H54 (cell line): ENCODE measurements at regions not wholly inside any gene's neighbourhood (a gene's known extent, or its start where the extent isn't known, plus 50 kb on each side); places are given as distances from the start of the nearest gene placed in this dataset.

Experiments used
- DNase-seq: peaks from one replicate; pipeline ENCODE4 v3.0.0; 2011; ENCODE audit warnings: low spot score, mixed read lengths; ENCODE audit not compliant: insufficient read length
- FAIRE-seq: peaks from 3 replicates; lab custom pipeline; 2011; peaks lifted over from hg19 to GRCh38; lab: Jason Lieb, UNC
- POLR2A ChIP-seq: IDR thresholded peaks from 2 replicates; pipeline ENCODE4 v1.6.1; 2011; ENCODE audit warnings: low read depth, mild to moderate bottlenecking, low read length

DNA sequence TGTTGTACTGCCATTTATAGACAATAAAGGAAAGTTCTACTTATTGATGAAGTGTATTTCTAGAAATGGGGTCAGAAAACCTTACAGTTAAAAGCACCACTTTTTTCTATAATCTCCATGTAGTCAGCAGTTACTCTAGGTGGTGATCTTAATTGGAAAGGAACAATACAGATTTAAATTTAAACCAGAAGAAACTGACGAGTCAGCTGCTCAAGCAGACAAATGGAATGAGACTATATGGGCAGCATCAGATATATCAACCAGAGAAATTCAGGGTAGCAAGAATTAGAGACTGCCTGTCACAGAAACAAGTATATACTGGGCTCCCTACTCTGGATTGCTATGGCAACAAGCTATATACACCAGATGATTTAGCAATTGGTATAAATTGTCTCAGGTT is 99.6 kb upstream of the SCG2 start:
- DNase-seq, result no peak
- no peak for FAIRE-seq
- TF ChIP-seq POLR2A, result no peak

DNA sequence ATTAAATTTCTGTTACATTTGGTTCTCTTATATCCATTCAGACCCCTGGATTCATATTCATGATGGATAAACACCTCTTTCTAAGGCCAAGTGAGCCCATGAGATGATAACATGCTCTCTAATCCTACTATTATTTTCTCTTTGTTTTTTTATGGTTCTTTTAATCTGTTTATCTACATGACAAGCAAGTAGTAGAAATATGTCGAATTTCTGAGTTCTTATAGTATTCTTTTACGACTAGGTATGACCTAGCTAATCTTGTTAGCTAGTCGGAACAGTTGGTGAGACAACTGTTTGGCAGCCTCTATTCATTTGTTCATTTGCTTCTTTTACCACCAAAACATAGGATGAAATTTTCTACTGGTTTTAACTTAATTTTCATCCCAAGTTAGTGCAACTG is 98.1 kb upstream of the SCG2 start:
- TF ChIP-seq POLR2A, result no peak
- FAIRE-seq (no peak), DNase-seq (no peak)

DNA sequence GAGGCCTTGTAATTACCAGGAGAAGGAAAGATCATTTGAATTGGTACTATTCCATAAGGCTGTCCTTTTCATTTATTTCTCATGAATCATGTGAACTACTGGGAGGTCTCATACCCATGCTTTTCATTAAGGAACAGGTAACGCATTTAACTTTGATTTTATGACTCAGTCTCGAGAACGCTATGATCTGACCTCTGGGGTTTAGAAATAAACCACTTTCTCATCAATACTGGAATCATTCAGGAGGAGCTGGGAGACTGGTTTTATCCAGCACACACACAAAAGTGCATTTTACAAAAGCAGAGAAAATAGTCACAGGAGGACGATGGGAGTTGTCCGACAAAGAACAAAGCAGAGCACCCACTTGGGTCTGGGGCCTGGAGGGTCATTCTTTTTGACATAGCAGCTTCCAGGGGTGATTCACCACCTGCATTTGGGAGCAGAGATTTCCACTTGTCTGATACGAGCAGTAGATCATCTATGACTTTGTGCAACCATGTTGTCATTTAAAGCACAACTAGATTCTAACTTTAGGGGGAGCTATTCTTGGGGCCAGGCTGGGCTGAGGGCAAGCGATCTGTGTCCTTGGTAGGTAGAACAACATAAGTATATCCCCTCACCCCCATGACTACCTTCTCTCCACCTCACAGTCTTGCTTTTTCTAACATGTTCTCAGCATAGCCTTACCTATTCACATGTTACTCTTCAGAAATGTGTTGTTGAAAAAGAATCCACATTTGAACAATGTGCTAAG is 95.9 kb upstream of the SCG2 start:
- no peak for TF ChIP-seq POLR2A
- FAIRE-seq (no peak), DNase-seq (no peak)

DNA sequence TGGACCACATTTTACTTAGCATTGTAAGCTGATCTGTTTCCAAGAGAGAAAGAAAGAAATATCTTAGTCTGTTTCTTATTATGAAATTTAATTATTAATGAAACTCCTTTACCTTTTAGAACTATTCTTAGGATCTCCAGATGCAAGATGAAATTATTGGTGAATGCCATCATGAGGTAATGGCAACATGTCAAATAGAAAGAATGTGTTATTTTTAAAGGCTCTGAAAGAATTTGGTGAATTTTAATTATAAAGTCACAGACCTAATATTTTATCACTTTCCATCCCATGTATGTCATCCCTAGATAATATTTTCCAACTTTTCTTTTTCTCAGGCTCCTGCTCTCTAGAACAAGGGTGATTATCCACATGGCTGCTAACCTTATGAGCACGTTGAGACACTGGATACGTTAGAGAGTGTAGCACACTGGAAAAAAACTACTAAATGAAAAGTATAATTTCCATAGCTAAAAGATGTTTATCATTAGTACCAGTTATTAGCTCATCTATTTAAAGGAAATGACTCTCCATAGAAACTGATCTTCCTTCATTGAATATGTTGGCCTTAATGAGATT is 95.2 kb upstream of the SCG2 start:
- no peak for TF ChIP-seq POLR2A
- FAIRE-seq (no peak), DNase-seq (no peak)

DNA sequence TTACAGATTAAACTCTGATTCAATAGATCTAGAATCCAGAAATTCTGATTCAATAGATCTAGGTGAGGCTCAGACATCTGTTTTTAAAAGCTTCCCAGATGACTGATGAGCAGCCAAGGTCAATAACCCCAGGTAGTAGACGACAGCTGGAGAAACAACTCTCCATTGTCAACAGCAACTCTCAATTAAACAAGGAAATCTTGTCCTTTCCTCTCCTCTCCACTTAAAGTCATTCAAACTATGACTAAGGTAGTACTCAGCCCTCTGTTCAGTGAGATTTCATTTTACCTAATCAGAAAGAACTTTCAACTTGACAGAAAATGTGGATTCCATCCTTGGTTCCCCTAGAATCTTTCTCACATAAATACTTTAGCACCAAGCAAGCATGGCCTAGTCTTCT is 94.6 kb upstream of the SCG2 start:
- TF ChIP-seq POLR2A, result no peak
- DNase-seq (no peak), FAIRE-seq (peak; percentile 55)

DNA sequence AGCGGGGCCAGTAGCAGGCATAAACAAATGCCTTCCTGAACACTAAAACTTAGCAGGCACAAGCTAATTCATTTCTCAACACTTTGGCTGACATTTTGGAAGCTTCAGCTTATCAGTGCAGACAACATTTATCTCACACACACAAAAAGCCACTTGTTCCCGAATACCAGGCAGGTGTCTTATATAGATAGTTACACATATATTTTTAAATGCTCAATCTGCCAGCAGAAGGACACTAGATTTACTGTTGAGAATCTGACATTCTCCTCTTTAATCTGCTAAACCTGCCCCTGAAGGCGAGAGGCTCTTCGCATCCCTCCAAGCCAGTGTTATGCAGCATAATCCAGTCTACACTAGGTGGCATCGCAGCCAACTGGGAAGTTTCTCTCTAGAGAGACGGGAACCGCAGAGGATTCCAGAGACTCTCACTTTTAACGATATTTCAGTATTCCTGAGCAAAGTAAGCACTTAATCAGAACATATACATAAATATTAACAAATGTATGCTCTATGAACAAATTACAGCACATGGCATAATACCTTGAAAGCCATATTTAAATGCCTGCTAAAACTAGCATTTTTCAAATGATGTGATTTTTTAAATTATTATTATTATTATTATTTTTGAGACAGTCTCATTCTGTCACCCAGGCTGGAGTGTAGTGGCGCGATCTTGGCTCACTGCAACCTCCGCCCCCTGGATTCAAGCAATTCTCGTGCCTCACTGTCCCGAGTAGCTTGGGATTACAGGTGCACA is 90.2 kb upstream of the SCG2 start:
- peak; percentile 78 for FAIRE-seq
- TF ChIP-seq POLR2A, result no peak
- peak; percentile 25 for DNase-seq

DNA sequence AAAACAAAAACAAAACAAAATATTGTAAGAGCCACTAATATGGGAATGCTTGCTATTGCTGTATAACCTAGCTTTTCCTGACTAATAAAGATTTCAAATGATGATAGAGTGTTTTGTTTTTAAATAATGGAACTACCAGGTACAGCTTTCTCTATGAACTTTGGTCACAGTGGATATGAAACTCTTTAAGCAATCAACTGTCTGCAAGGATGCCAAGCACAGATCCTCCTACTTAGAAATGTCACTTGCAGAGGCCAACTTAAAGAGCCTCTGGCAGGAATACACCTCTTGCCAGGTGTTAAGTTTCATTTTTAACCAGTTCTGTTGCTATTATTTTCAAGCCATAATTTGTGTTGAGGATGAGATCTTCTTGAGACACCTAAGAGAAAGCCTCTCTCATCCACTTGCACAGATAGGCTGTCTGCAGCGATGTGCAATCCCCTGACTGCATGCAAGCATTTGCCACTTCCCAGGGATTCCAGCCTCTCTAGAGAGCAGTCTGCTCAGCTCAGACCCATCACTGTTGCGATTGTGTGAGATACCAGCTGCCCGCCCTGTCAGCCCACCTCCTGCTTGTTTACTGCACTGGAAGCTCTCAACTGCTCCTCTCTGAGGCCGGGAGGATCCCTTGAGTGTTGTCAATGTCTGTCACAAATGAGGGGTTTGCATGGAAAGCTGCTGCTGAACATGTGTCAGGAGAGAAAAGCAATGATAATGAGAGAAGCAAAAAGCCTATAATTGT is 86.1 kb upstream of the SCG2 start:
- DNase-seq (no peak), FAIRE-seq (no peak)
- no peak for TF ChIP-seq POLR2A

DNA sequence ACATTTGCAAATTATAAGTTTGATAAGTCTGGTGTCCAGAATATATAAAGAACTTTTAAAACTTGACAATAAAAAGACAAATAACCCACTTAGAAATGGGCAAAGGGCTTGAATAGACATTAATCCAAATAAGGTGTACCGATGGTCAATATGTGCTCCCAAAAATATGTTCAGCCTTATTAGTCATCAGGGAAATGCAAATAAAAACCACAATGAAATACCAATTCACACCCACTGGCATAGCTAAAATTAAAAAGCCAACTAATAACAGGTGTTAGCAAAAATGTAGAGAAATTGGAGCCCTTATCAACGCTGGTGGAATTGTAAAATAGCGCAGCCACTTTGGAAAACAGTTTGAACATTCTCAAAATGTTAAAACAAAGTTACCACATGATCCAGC is 79.0 kb upstream of the SCG2 start:
- no peak for TF ChIP-seq POLR2A
- FAIRE-seq, result no peak
- no peak for DNase-seq

DNA sequence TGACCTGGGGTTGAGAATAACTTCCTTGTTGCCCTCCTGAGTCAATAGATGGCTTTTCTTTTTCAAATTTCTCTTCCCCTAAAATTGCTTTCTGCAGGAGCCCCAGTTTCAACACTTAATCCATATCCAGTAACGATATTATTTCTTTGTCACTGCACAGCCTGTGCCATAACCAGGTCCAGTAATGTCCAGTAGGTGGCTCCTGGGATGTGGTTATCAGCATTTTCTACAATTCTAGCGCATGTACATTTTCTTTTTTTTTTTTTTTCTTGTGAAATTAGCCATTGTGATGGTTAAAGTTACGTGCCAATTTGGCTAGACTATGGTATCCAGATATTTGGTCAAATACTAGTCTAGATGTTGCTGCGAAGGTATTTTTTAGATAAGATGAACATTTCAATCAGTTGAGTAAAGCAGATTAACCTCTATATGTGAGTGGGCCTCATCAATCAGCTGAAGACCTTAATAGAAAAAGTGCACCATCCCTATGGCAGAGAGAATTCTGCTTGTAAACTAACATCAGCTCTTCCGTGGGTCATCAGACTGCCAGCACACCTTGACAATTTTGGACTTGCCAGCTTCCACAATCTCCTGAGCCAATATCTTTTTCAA is 72.9 kb upstream of the SCG2 start:
- DNase-seq (no peak), FAIRE-seq (peak; percentile 78)
- TF ChIP-seq POLR2A, result no peak

DNA sequence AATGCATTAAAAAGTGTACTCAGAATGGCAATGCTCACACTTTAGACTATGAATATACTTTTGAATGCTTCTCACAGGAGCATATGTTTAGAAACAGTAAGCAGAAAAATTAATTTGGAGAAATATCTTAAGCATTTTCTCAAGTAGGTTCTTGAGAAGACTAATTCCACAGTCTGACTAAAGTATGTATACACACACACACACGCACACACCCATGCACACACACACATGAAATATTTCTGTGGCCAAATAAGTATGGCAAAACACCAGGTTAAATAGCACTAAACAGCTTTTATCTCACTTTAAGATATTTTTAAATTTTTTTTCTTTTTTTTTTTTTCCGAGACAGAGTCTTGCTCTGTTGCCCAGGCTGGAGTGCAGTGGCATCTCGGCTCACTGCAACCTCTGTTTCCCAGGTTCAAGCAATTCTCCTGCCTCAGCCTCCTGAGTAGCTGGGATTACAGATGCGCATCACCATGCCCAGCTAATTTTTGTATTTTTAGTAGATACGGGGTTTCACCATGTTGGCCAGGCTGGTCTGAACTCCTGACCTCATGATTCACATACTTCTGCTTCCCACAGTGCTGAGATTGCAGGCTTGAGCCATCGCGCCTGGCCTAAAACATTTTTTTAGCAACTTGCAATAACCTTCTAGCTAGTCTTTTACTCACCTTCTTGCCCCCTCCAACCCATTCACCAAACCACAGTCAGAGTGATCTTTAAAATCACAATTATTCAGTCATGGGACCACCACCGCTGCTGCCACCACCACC is 67.5 kb upstream of the SCG2 start:
- FAIRE-seq (peak; percentile 38), DNase-seq (no peak)
- TF ChIP-seq POLR2A, result no peak

DNA sequence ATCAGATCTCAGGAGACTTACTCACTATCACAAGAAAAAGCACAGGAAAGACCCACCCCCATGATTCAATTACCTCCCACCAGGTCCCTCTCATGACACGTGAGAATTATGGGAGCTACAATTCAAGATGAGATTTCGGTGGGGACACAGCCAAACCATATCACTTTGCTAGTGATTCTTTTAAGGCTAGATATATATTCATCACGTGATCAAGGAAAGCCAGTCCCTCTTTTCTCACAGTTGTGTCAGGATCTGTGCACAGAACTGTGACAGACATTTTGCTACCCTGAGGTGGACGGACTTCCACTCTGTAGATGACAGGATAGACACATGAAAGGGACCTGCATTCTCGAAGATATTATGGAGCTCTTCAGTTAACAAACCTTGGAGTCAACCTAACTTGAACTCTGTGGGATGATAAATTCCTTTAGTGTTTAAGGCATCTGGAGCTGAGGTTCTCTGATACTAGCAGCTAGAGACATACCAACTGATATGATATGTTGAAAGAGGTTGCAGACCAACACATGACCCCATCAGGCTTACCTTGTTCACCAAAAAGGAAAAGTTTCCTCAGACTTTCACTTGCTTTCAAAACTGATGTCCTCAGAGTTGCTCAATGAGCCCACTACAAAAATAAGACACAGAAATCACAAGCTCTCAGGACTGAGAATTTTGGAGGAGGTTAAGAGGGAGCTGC is 66.3 kb upstream of the SCG2 start:
- DNase-seq (no peak), FAIRE-seq (peak; percentile 58)
- TF ChIP-seq POLR2A, result no peak

DNA sequence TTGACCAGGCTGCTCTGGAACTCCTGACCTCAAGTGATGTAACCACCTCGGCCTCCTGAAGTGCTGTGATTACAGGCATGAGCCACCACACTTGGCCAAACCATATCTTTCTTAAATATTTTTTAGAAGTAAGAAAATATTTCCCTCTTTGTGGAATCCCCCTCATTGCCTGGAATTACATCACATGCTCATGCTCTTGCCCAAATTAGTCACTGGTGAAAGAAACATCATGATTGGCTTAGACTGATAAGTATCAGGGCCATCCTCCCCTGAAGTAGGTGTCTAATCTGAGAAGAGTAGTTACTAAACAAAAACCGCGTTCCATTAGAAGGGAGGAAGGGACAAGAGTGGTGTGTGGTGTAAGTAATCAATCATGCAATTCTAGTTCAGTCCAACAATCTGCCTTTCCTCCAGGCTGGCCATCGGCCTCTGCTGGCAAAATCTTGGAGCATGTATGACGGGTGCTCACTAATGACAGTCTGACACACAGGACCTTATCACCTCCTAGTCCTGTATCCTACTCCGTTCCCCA is 52.3 kb upstream of the SCG2 start:
- DNase-seq, result no peak
- no peak for FAIRE-seq
- TF ChIP-seq POLR2A, result no peak

DNA sequence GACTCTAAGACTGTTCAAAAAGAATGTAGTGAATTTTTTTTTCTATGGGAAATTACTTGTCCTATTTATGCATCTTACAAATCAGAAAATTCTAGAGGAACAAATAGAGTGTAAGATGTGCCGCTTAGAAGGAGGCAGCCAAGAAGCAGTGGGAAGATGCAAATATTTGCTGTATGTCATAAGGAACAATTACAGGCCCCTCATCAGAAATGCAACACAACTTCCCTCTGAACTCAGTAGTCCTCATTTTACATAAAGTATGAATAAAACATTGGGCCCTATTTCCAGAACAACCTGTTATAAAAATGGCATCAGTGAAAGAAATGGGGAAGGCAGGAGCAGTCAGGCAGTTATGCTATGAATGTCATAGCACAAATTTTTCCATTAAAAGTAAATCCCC is 50.7 kb upstream of the SCG2 start:
- FAIRE-seq (no peak), DNase-seq (no peak)
- no peak for TF ChIP-seq POLR2A
